Fibroblast of lung (primary cell): ENCODE measurements at regions not wholly inside any gene's neighbourhood (a gene's known extent, or its start where the extent isn't known, plus 50 kb on each side); places are given as distances from the start of the nearest gene placed in this dataset.

Source experiments
- CTCF ChIP-seq, 2 donors: IDR thresholded peaks in 1 of 2; conservative IDR thresholded peaks in 1 of 2; 1 replicate in 1 of 2; 2 replicates in 1 of 2; pipeline ENCODE4 v1.5.1; 2011 to 2012; ENCODE audit warnings: low read length in 2 of 2, control low read depth in 1 of 2, inconsistent platforms in 1 of 2, low read depth in 1 of 2, mild to moderate bottlenecking in 1 of 2
- EZH2 ChIP-seq: IDR thresholded peaks from 2 replicates; pipeline ENCODE4 v1.5.1; 2012; ENCODE audit warnings: low read length, control low read depth, mild to moderate bottlenecking; ENCODE audit errors: missing control alignments

GRCh38 chr14:26191123-26191522 is 406.7 kb downstream of the NOVA1 start:
- TF ChIP-seq CTCF (conservative IDR thresholded peaks at IDR 0.05 in 1 of 2, IDR thresholded peaks at IDR 0.05 in 1 of 2; ENCODE audit: low read depth in 1 of 2, low read length in 2 of 2), result peak; percentile 15 to 46
- TF ChIP-seq EZH2, result no peak
